Mesothelial cell of epicardium (in vitro differentiated cells): ENCODE measurements at regions not wholly inside any gene's neighbourhood (a gene's known extent, or its start where the extent isn't known, plus 50 kb on each side); places are given as distances from the start of the nearest gene placed in this dataset.

Source experiments
- DNase-seq, 2 experiments: peaks; one replicate each; pipeline ENCODE4 v3.0.0; 2021; ENCODE audit warnings: low spot score in 2 of 2; ENCODE audit not compliant: unreplicated experiment in 2 of 2
- H3K27ac Mint-ChIP-seq: 2 replicates; pipeline ENCODE4 v1.8.0; 2021; ENCODE audit warnings: mixed read lengths
- H3K27me3 Mint-ChIP-seq: 2 replicates; pipeline ENCODE4 v1.8.0; 2021; ENCODE audit warnings: low read depth, mixed read lengths
- H3K36me3 Mint-ChIP-seq: 2 replicates; pipeline ENCODE4 v1.8.0; 2021; ENCODE audit warnings: mixed read lengths
- H3K4me1 Mint-ChIP-seq: 2 replicates; pipeline ENCODE4 v1.8.0; 2021; ENCODE audit warnings: mixed read lengths
- H3K4me3 Mint-ChIP-seq: 2 replicates; pipeline ENCODE4 v1.8.0; 2021; ENCODE audit warnings: mild to moderate bottlenecking, moderate library complexity, mixed read lengths
- H3K9me3 Mint-ChIP-seq: 2 replicates; pipeline ENCODE4 v1.8.0; 2021; ENCODE audit warnings: mixed read lengths
- TF ChIP-seq, protein P1 (sequence below): fragments of 200-600 bp; sonication (generic); IDR thresholded peaks from one replicate; pipeline ENCODE4 v1.5.0; 2021; ENCODE audit warnings: antibody characterized with exemption; ENCODE audit not compliant: unreplicated experiment

- H3K27ac Mint-ChIP-seq = no peak overlapping the region
- no peaks in the 10 kb centered on the region for H3K27me3 Mint-ChIP-seq
- H3K36me3 Mint-ChIP-seq = no peaks in the 10 kb centered on the region
- no peaks in the 10 kb centered on the region for H3K4me1 Mint-ChIP-seq
- TF ChIP-seq, protein P1, sequence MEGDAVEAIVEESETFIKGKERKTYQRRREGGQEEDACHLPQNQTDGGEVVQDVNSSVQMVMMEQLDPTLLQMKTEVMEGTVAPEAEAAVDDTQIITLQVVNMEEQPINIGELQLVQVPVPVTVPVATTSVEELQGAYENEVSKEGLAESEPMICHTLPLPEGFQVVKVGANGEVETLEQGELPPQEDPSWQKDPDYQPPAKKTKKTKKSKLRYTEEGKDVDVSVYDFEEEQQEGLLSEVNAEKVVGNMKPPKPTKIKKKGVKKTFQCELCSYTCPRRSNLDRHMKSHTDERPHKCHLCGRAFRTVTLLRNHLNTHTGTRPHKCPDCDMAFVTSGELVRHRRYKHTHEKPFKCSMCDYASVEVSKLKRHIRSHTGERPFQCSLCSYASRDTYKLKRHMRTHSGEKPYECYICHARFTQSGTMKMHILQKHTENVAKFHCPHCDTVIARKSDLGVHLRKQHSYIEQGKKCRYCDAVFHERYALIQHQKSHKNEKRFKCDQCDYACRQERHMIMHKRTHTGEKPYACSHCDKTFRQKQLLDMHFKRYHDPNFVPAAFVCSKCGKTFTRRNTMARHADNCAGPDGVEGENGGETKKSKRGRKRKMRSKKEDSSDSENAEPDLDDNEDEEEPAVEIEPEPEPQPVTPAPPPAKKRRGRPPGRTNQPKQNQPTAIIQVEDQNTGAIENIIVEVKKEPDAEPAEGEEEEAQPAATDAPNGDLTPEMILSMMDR = no peak
- H3K4me3 Mint-ChIP-seq = no peak overlapping the region
- H3K9me3 Mint-ChIP-seq = peaks cover 34% of the 10 kb centered on the region
- DNase-seq = no peak
Measured at GRCh38 chr2:183919926-183920325, 678.4 kb upstream of the ZNF804A start.

- H3K27ac Mint-ChIP-seq = no peak overlapping the region
- no peak overlapping the region for H3K4me3 Mint-ChIP-seq
- H3K9me3 Mint-ChIP-seq = peaks cover 33% of the 10 kb centered on the region
- TF ChIP-seq, protein P1 = no peak
- no peaks in the 10 kb centered on the region for H3K27me3 Mint-ChIP-seq
- peaks cover 2% of the 10 kb centered on the region for H3K4me1 Mint-ChIP-seq
- DNase-seq = no peak
- no peaks in the 10 kb centered on the region for H3K36me3 Mint-ChIP-seq
Measured at GRCh38 chr2:183925281-183925680, 673.0 kb upstream of the ZNF804A start.

GRCh38 chr2:183926433-183926832, 671.9 kb upstream of the ZNF804A start:
- peaks cover 2% of the 10 kb centered on the region for H3K4me1 Mint-ChIP-seq

GRCh38 chr2:183927406-183928325, 670.7 kb upstream of the ZNF804A start:
- peak overlapping the region; percentile 0 for H3K27ac Mint-ChIP-seq
- DNase-seq = no peak
- H3K27me3 Mint-ChIP-seq = no peaks in the 10 kb centered on the region
- H3K9me3 Mint-ChIP-seq = peaks cover 19% of the 10 kb centered on the region
- peaks cover 2% of the 10 kb centered on the region for H3K4me1 Mint-ChIP-seq
- no peak overlapping the region for H3K4me3 Mint-ChIP-seq
- TF ChIP-seq, protein P1 = no peak
- H3K36me3 Mint-ChIP-seq = no peaks in the 10 kb centered on the region

More at GRCh38 chr2:183926433-183926832, 671.9 kb upstream of the ZNF804A start:
- TF ChIP-seq, protein P1 = no peak
- H3K4me3 Mint-ChIP-seq = no peak overlapping the region
- no peak overlapping the region for H3K27ac Mint-ChIP-seq
- peaks cover 24% of the 10 kb centered on the region for H3K9me3 Mint-ChIP-seq
- DNase-seq = no peak
- no peaks in the 10 kb centered on the region for H3K27me3 Mint-ChIP-seq
- no peaks in the 10 kb centered on the region for H3K36me3 Mint-ChIP-seq

GRCh38 chr2:183935005-183935404, 663.3 kb upstream of the ZNF804A start:
- Mint-ChIP-seq H3K36me3 (peaks cover 2% of the 10 kb centered on the region), H3K27ac (no peak overlapping the region), H3K4me1 (no peaks in the 10 kb centered on the region), H3K4me3 (no peak overlapping the region), H3K27me3 (no peaks in the 10 kb centered on the region), H3K9me3 (peaks cover 20% of the 10 kb centered on the region)
- TF ChIP-seq, protein P1 = no peak
- DNase-seq = no peak
